Memory B cell (primary cell): ENCODE measurements at regions not wholly inside any gene's neighbourhood (a gene's known extent, or its start where the extent isn't known, plus 50 kb on each side); places are given as distances from the start of the nearest gene placed in this dataset.

ENCODE experiments used
- ATAC-seq: fragments of 150-1000 bp; cut with Tn5 transposase; 2 replicates; pipeline ENCODE4 v1.10.0; 2021; ENCODE audit warnings: low read depth, mild to moderate bottlenecking, moderate library complexity
- DNase-seq, 2 donors: peaks; one replicate each; pipeline ENCODE4 v3.0.0; 2022; ENCODE audit warnings: low spot score in 2 of 2
- H3K27ac Mint-ChIP-seq: one replicate; pipeline ENCODE4 v1.8.0; 2022; ENCODE audit warnings: mild to moderate bottlenecking, moderate library complexity, mixed read lengths
- H3K27me3 Mint-ChIP-seq: one replicate; pipeline ENCODE4 v1.8.0; 2022; ENCODE audit warnings: mixed read lengths
- H3K36me3 Mint-ChIP-seq: one replicate; pipeline ENCODE4 v1.8.0; 2022; ENCODE audit warnings: mild to moderate bottlenecking, mixed read lengths
- H3K4me1 Mint-ChIP-seq: one replicate; pipeline ENCODE4 v1.8.0; 2022; ENCODE audit warnings: mixed read lengths
- H3K4me3 Mint-ChIP-seq: one replicate; pipeline ENCODE4 v1.8.0; 2022; ENCODE audit warnings: mild to moderate bottlenecking, moderate library complexity, mixed read lengths
- H3K9me3 Mint-ChIP-seq: one replicate; pipeline ENCODE4 v1.8.0; 2022; ENCODE audit warnings: mixed read lengths

GRCh38 chr2:191557841-191558240 is 120.1 kb upstream of the NABP1 start:
- H3K27ac Mint-ChIP-seq, result no peak overlapping the region
- H3K36me3 Mint-ChIP-seq, result no peaks in the 10 kb centered on the region
- no peak overlapping the region for H3K4me3 Mint-ChIP-seq
- H3K27me3 Mint-ChIP-seq, result peaks cover 9% of the 10 kb centered on the region
- DNase-seq, result no peak
- ATAC-seq, result no peak
- no peaks in the 10 kb centered on the region for H3K9me3 Mint-ChIP-seq
- peaks cover 2% of the 10 kb centered on the region for H3K4me1 Mint-ChIP-seq

GRCh38 chr2:191559569-191559968 is 118.4 kb upstream of the NABP1 start:
- H3K27me3 Mint-ChIP-seq, result peaks cover 6% of the 10 kb centered on the region
- peaks cover 2% of the 10 kb centered on the region for H3K4me1 Mint-ChIP-seq
- no peak overlapping the region for H3K4me3 Mint-ChIP-seq
- no peak for ATAC-seq
- no peaks in the 10 kb centered on the region for H3K36me3 Mint-ChIP-seq
- no peak for DNase-seq
- H3K9me3 Mint-ChIP-seq, result no peaks in the 10 kb centered on the region
- H3K27ac Mint-ChIP-seq, result no peak overlapping the region

GRCh38 chr2:191560411-191560980 is 117.4 kb upstream of the NABP1 start:
- DNase-seq (no peak), ATAC-seq (no peak)
- no peak overlapping the region for H3K4me3 Mint-ChIP-seq
- H3K4me1 Mint-ChIP-seq, result no peaks in the 10 kb centered on the region
- H3K36me3 Mint-ChIP-seq, result no peaks in the 10 kb centered on the region
- no peak overlapping the region for H3K27ac Mint-ChIP-seq
- no peaks in the 10 kb centered on the region for H3K9me3 Mint-ChIP-seq
- H3K27me3 Mint-ChIP-seq, result peaks cover 5% of the 10 kb centered on the region

GRCh38 chr2:191565120-191565519 is 112.8 kb upstream of the NABP1 start:
- Mint-ChIP-seq H3K27me3 (peaks cover 5% of the 10 kb centered on the region), H3K27ac (no peak overlapping the region), H3K9me3 (no peaks in the 10 kb centered on the region), H3K36me3 (no peaks in the 10 kb centered on the region), H3K4me1 (peaks cover under 1% of the 10 kb centered on the region), H3K4me3 (no peak overlapping the region)
- no peak for DNase-seq
- ATAC-seq, result no peak

- Mint-ChIP-seq H3K9me3 (no peaks in the 10 kb centered on the region), H3K4me1 (peaks cover 6% of the 10 kb centered on the region), H3K27me3 (peaks cover 5% of the 10 kb centered on the region), H3K27ac (no peak overlapping the region), H3K36me3 (no peaks in the 10 kb centered on the region), H3K4me3 (no peak overlapping the region)
- DNase-seq (no peak), ATAC-seq (no peak)
Observed at GRCh38 chr2:191565647-191566198, 112.2 kb upstream of the NABP1 start.

- ATAC-seq (peak; percentile 80), DNase-seq (peak; percentile 62 to 72)
- Mint-ChIP-seq H3K27ac (no peak overlapping the region), H3K9me3 (no peaks in the 10 kb centered on the region), H3K4me1 (peaks cover 10% of the 10 kb centered on the region), H3K4me3 (no peak overlapping the region), H3K27me3 (peaks cover 5% of the 10 kb centered on the region), H3K36me3 (no peaks in the 10 kb centered on the region)
Observed at GRCh38 chr2:191566344-191566743, 111.6 kb upstream of the NABP1 start.

GRCh38 chr2:191567206-191567605 is 110.7 kb upstream of the NABP1 start:
- DNase-seq, result no peak
- peaks cover 12% of the 10 kb centered on the region for H3K4me1 Mint-ChIP-seq

GRCh38 chr2:191569025-191569424 is 108.9 kb upstream of the NABP1 start:
- peaks cover 12% of the 10 kb centered on the region for H3K4me1 Mint-ChIP-seq
- no peaks in the 10 kb centered on the region for H3K36me3 Mint-ChIP-seq
- no peak overlapping the region for H3K4me3 Mint-ChIP-seq
- no peak for ATAC-seq
- H3K27ac Mint-ChIP-seq, result no peak overlapping the region
- H3K9me3 Mint-ChIP-seq, result no peaks in the 10 kb centered on the region
- DNase-seq, result no peak
- peaks cover 1% of the 10 kb centered on the region for H3K27me3 Mint-ChIP-seq

More at GRCh38 chr2:191567206-191567605, 110.7 kb upstream of the NABP1 start:
- peaks cover 1% of the 10 kb centered on the region for H3K27me3 Mint-ChIP-seq
- no peaks in the 10 kb centered on the region for H3K9me3 Mint-ChIP-seq
- no peak overlapping the region for H3K4me3 Mint-ChIP-seq
- no peaks in the 10 kb centered on the region for H3K36me3 Mint-ChIP-seq
- no peak for ATAC-seq
- no peak overlapping the region for H3K27ac Mint-ChIP-seq

GRCh38 chr2:191571163-191571769 is 106.7 kb upstream of the NABP1 start:
- peak overlapping the region; percentile 73 for H3K4me3 Mint-ChIP-seq
- H3K4me1 Mint-ChIP-seq, result peaks cover 12% of the 10 kb centered on the region
- peak overlapping the region; percentile 42 for H3K27ac Mint-ChIP-seq
- no peaks in the 10 kb centered on the region for H3K36me3 Mint-ChIP-seq
- H3K9me3 Mint-ChIP-seq, result no peaks in the 10 kb centered on the region
- no peaks in the 10 kb centered on the region for H3K27me3 Mint-ChIP-seq
- ATAC-seq, result peak; percentile 66
- peak in 1 of 2 donors; percentile 11 for DNase-seq

GRCh38 chr2:191572319-191572718 is 105.6 kb upstream of the NABP1 start:
- no peak overlapping the region for H3K27ac Mint-ChIP-seq
- H3K36me3 Mint-ChIP-seq, result no peaks in the 10 kb centered on the region
- no peak overlapping the region for H3K4me3 Mint-ChIP-seq
- no peaks in the 10 kb centered on the region for H3K27me3 Mint-ChIP-seq
- no peak for ATAC-seq
- DNase-seq, result no peak
- peaks cover 12% of the 10 kb centered on the region for H3K4me1 Mint-ChIP-seq
- H3K9me3 Mint-ChIP-seq, result no peaks in the 10 kb centered on the region

- DNase-seq (no peak), ATAC-seq (no peak)
- H3K9me3 Mint-ChIP-seq, result no peaks in the 10 kb centered on the region
- no peak overlapping the region for H3K27ac Mint-ChIP-seq
- no peak overlapping the region for H3K4me3 Mint-ChIP-seq
- H3K27me3 Mint-ChIP-seq, result no peaks in the 10 kb centered on the region
- no peaks in the 10 kb centered on the region for H3K36me3 Mint-ChIP-seq
- peaks cover 12% of the 10 kb centered on the region for H3K4me1 Mint-ChIP-seq
Observed at GRCh38 chr2:191573216-191573615, 104.7 kb upstream of the NABP1 start.

- DNase-seq (no peak), ATAC-seq (no peak)
- H3K9me3 Mint-ChIP-seq, result no peaks in the 10 kb centered on the region
- no peak overlapping the region for H3K27ac Mint-ChIP-seq
- no peak overlapping the region for H3K4me3 Mint-ChIP-seq
- H3K27me3 Mint-ChIP-seq, result no peaks in the 10 kb centered on the region
- peaks cover 12% of the 10 kb centered on the region for H3K4me1 Mint-ChIP-seq
- no peaks in the 10 kb centered on the region for H3K36me3 Mint-ChIP-seq
Observed at GRCh38 chr2:191574232-191574631, 103.7 kb upstream of the NABP1 start.

GRCh38 chr2:191577605-191578004 is 100.3 kb upstream of the NABP1 start:
- DNase-seq, result no peak
- Mint-ChIP-seq H3K27me3 (no peaks in the 10 kb centered on the region), H3K4me1 (no peaks in the 10 kb centered on the region), H3K27ac (no peak overlapping the region), H3K4me3 (no peak overlapping the region), H3K9me3 (no peaks in the 10 kb centered on the region), H3K36me3 (no peaks in the 10 kb centered on the region)
- ATAC-seq, result no peak

GRCh38 chr2:191578031-191578430 is 99.9 kb upstream of the NABP1 start:
- Mint-ChIP-seq H3K27ac (no peak overlapping the region), H3K9me3 (no peaks in the 10 kb centered on the region), H3K4me3 (no peak overlapping the region), H3K4me1 (no peaks in the 10 kb centered on the region), H3K36me3 (no peaks in the 10 kb centered on the region), H3K27me3 (no peaks in the 10 kb centered on the region)
- no peak for ATAC-seq
- DNase-seq, result no peak

- Mint-ChIP-seq H3K27me3 (no peaks in the 10 kb centered on the region), H3K4me3 (no peak overlapping the region), H3K9me3 (no peaks in the 10 kb centered on the region), H3K4me1 (no peaks in the 10 kb centered on the region), H3K36me3 (no peaks in the 10 kb centered on the region), H3K27ac (no peak overlapping the region)
- DNase-seq, result no peak
- ATAC-seq, result no peak
Observed at GRCh38 chr2:191580581-191580980, 97.4 kb upstream of the NABP1 start.
